ENCODE measurements at regions not wholly inside any gene's neighbourhood (a gene's known extent, or its start where the extent isn't known, plus 50 kb on each side); places are given as distances from the start of the nearest gene placed in this dataset.

DNA sequence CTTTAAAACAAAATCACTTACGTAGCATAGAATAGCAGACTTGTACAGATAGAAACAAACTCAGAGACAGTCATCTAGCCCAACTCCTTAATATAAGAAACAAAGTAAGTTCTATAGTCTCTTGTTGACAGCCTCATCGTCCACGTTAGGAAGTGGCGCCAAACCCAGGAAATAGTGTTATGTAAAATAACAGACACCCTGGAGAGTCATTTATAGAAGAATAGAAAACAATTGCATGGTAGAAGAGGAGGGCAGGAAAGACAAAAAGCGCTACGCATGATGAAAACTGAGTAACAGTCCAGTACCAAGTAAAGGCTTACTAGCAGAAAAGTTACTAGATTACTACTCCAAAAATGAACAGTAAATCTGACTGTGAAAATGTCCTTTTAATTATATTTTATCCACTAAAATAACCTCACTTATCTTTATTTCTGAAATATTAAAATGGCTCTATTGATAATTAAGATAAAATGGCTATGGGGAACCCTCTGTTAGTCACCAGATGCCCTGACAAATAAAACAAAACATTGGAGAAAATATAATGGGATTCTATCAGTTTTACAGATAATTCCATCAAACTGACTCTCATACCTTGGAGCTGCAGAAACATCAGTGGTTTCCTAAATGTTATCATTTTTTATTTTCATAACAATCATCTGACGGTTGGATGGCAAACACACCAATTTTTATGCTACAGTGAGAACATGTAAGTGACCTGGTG is 434.0 kb upstream of the C9orf72 start:
- H4K20me1 ChIP-seq (ENCODE audit: insufficient read depth, low read length): no peaks in the 10 kb centered on the region
- POLR2A ChIA-PET: no interaction called here
- intact Hi-C loops (cut with micrococcal nuclease; ENCODE audit: unreplicated experiment): loop anchor here (5.0 kb wide), 1 partner anchor 50 kb away; no protein-coding TSS in a partner anchor

GRCh38 chr9:28014212-28014611 is 440.9 kb upstream of the C9orf72 start:
- ATAC-seq: no peak
- no peak overlapping the region for H3K4me2 ChIP-seq (ENCODE audit: low read depth, low read length)
- intact Hi-C loops (cut with micrococcal nuclease; ENCODE audit: unreplicated experiment) (no loop called here), in situ Hi-C loops (cut with HindIII; ENCODE audit: extremely low pct_ligation_motif_present, low pct_unique_long_range_greater_than_20kb) (no loop called here)
- no peaks in the 10 kb centered on the region for H3K36me3 ChIP-seq (replicated peaks in 1 of 2; ENCODE audit: control insufficient read depth in 1 of 2, insufficient read depth in 2 of 2, low read length in 2 of 2)
- no peak overlapping the region for H3K9ac ChIP-seq (ENCODE audit: insufficient read depth, low read depth, low read length)
- H3K4me1 ChIP-seq (ENCODE audit: insufficient read depth, low read length): no peaks in the 10 kb centered on the region
- TF ChIP-seq, protein P1, sequence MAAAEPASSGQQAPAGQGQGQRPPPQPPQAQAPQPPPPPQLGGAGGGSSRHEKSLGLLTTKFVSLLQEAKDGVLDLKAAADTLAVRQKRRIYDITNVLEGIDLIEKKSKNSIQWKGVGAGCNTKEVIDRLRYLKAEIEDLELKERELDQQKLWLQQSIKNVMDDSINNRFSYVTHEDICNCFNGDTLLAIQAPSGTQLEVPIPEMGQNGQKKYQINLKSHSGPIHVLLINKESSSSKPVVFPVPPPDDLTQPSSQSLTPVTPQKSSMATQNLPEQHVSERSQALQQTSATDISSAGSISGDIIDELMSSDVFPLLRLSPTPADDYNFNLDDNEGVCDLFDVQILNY (CRISPR knock-in tag; conservative IDR thresholded peaks at IDR 0.05): no peak
- no TSS peak for BruUV-seq (replicated peaks)
- ChIA-PET POLR2A (no interaction called here), CTCF (ENCODE audit: low intra/inter-chr PET ratio, low total read pairs) (no interaction called here)
- H3K79me2 ChIP-seq (ENCODE audit: insufficient read depth, low read length): no peaks in the 10 kb centered on the region
- H2AFZ ChIP-seq (ENCODE audit: low read length): no peak overlapping the region
- H3K9me3 ChIP-seq (ENCODE audit: low read length): no peaks in the 10 kb centered on the region
- no peak for DNase-seq (ENCODE audit: low spot score)
- H3K27me3 ChIP-seq (ENCODE audit: control insufficient read depth in 1 of 2, insufficient read depth in 2 of 2, low read length in 2 of 2): no peaks in the 10 kb centered on the region
- H3K4me3 ChIP-seq (replicated peaks in 1 of 3; ENCODE audit: insufficient read depth in 1 of 3, low read depth in 2 of 3, low read length in 3 of 3): no peak overlapping the region
- FAIRE-seq: no peak
- H4K20me1 ChIP-seq (ENCODE audit: insufficient read depth, low read length): no peaks in the 10 kb centered on the region
- no peak overlapping the region for H3K27ac ChIP-seq (ENCODE audit: extremely low read length, insufficient read depth, low read length)

More for the DNA sequence above, 434.0 kb upstream of the C9orf72 start:
- Histone ChIP-seq H3K4me3 (replicated peaks in 1 of 3; ENCODE audit: insufficient read depth in 1 of 3, low read depth in 2 of 3, low read length in 3 of 3) (no peak overlapping the region), H3K4me2 (ENCODE audit: low read depth, low read length) (no peak overlapping the region), H3K9ac (ENCODE audit: insufficient read depth, low read depth, low read length) (no peak overlapping the region), H3K9me3 (ENCODE audit: low read length) (no peaks in the 10 kb centered on the region), H3K27me3 (ENCODE audit: control insufficient read depth in 1 of 2, insufficient read depth in 2 of 2, low read length in 2 of 2) (no peaks in the 10 kb centered on the region), H3K79me2 (ENCODE audit: insufficient read depth, low read length) (no peaks in the 10 kb centered on the region), H3K27ac (ENCODE audit: extremely low read length, insufficient read depth, low read length) (no peak overlapping the region), H2AFZ (ENCODE audit: low read length) (no peak overlapping the region), H3K36me3 (replicated peaks in 1 of 2; ENCODE audit: control insufficient read depth in 1 of 2, insufficient read depth in 2 of 2, low read length in 2 of 2) (no peaks in the 10 kb centered on the region), H3K4me1 (ENCODE audit: insufficient read depth, low read length) (no peaks in the 10 kb centered on the region)
- DNase-seq (ENCODE audit: low spot score) (no peak), FAIRE-seq (no peak), ATAC-seq (no peak)
- CTCF ChIA-PET (ENCODE audit: low intra/inter-chr PET ratio, low total read pairs): no interaction called here
- BruUV-seq (replicated peaks): no TSS peak
- 13% methylated on average over 7 of the region's 7 CpGs for WGBS (ENCODE audit: low lambda C conversion rate)
- TF ChIP-seq, protein P2, sequence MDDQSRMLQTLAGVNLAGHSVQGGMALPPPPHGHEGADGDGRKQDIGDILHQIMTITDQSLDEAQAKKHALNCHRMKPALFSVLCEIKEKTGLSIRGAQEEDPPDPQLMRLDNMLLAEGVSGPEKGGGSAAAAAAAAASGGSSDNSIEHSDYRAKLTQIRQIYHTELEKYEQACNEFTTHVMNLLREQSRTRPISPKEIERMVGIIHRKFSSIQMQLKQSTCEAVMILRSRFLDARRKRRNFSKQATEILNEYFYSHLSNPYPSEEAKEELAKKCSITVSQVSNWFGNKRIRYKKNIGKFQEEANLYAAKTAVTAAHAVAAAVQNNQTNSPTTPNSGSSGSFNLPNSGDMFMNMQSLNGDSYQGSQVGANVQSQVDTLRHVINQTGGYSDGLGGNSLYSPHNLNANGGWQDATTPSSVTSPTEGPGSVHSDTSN (CRISPR knock-in tag; IDR thresholded peaks at IDR 0.05; ENCODE audit: borderline replicate concordance): no peak
- TF ChIP-seq CBX2 (IDR thresholded peaks at IDR 0.05; ENCODE audit: low read depth, low read length) (no peak), CBX2 (CRISPR knock-in tag; IDR thresholded peaks at IDR 0.05; ENCODE audit: low read depth) (no peak), NCOR1 (IDR thresholded peaks at IDR 0.05; ENCODE audit: borderline replicate concordance, low read length) (no peak)
- in situ Hi-C loops (cut with HindIII; ENCODE audit: extremely low pct_ligation_motif_present, low pct_unique_long_range_greater_than_20kb): no loop called here
